ENCODE measurements at regions not wholly inside any gene's neighbourhood (a gene's known extent, or its start where the extent isn't known, plus 50 kb on each side); places are given as distances from the start of the nearest gene placed in this dataset.

DNA sequence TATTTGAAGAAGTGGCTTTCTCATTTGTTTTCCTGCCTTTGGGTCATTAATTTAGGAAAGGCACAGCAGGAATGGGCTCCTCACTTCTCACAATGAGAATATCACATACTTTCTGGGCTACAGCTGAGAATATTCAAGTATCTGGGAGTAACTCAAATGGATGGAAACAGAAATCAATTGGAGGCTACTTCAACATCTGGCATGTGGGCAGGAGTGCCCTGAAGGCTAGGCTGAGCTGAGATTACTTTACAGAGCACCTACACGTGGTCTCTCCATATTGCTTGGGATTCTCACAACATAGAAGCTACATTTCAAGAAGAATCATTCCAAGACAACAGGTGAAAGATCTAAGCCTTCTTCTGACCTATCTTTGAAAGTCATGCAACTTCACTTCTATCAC, 325.4 kb downstream of the PID1 start:
- no peak for ATAC-seq
- no peak for TF ChIP-seq TCF4 (CRISPR knock-in tag; IDR thresholded peaks at IDR 0.05; ENCODE audit: borderline replicate concordance)
- TF ChIP-seq ZNF565 (CRISPR knock-in tag; conservative IDR thresholded peaks at IDR 0.05; ENCODE audit: low read depth): no peak
- TF ChIP-seq ZNF8 (CRISPR knock-in tag; IDR thresholded peaks at IDR 0.05): no peak
- no peak for TF ChIP-seq OSR1 (CRISPR knock-in tag; IDR thresholded peaks at IDR 0.05)
- no peak for TF ChIP-seq ARNTL (CRISPR knock-in tag; IDR thresholded peaks at IDR 0.05; ENCODE audit: borderline replicate concordance, low read depth)
- no peak for TF ChIP-seq ESRRG (CRISPR knock-in tag; IDR thresholded peaks at IDR 0.05)
- TF ChIP-seq GLIS3 (CRISPR knock-in tag; IDR thresholded peaks at IDR 0.05): no peak
- TF ChIP-seq CSRNP3 (CRISPR knock-in tag; IDR thresholded peaks at IDR 0.05): no peak
- no peak for TF ChIP-seq ZFP3 (CRISPR knock-in tag; IDR thresholded peaks at IDR 0.05)
- TF ChIP-seq ZNF70 (CRISPR knock-in tag; IDR thresholded peaks at IDR 0.05): no peak
- TF ChIP-seq CSDC2 (CRISPR knock-in tag; IDR thresholded peaks at IDR 0.05): no peak
- no peak for TF ChIP-seq BACH2 (CRISPR knock-in tag; IDR thresholded peaks at IDR 0.05; ENCODE audit: borderline replicate concordance)

DNA sequence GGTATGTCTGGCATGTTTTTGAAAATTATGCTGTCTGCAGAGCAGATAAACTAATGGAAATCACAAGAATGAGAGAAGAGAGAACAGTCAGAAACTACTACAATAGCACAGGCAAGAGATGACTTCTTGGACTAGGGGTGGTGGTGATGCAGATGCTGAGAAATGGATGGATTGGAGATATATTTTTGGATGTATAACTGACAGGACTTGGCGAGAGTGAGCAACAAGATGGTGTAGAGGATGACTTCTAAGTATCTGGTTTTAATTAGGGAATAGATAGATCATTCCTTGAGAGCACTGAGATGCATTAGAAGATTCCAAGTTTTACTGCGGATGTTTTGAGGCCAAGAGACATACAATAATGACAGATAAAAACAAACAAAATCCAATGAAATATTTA, 328.2 kb downstream of the PID1 start:
- no peak for ATAC-seq

More for the DNA sequence above, 328.2 kb downstream of the PID1 start:
- TF ChIP-seq ZNF565 (CRISPR knock-in tag; conservative IDR thresholded peaks at IDR 0.05; ENCODE audit: low read depth) (no peak), ZFP30 (CRISPR knock-in tag; IDR thresholded peaks at IDR 0.05) (no peak), ZNF8 (CRISPR knock-in tag; IDR thresholded peaks at IDR 0.05) (no peak), TSHZ2 (CRISPR knock-in tag; IDR thresholded peaks at IDR 0.05) (no peak), GLIS3 (CRISPR knock-in tag; IDR thresholded peaks at IDR 0.05) (no peak), ZFP3 (CRISPR knock-in tag; IDR thresholded peaks at IDR 0.05) (no peak), ZC3H10 (CRISPR knock-in tag; IDR thresholded peaks at IDR 0.05) (no peak), ARNTL (CRISPR knock-in tag; IDR thresholded peaks at IDR 0.05; ENCODE audit: borderline replicate concordance, low read depth) (no peak), ZNF70 (CRISPR knock-in tag; IDR thresholded peaks at IDR 0.05) (no peak), TCF4 (CRISPR knock-in tag; IDR thresholded peaks at IDR 0.05; ENCODE audit: borderline replicate concordance) (no peak), CSDC2 (CRISPR knock-in tag; IDR thresholded peaks at IDR 0.05) (no peak), ESRRG (CRISPR knock-in tag; IDR thresholded peaks at IDR 0.05) (no peak), BACH2 (CRISPR knock-in tag; IDR thresholded peaks at IDR 0.05; ENCODE audit: borderline replicate concordance) (no peak), SNAI2 (CRISPR knock-in tag; IDR thresholded peaks at IDR 0.05) (no peak), ISL1 (CRISPR knock-in tag; IDR thresholded peaks at IDR 0.05) (no peak)
- TF ChIP-seq, protein P1, sequence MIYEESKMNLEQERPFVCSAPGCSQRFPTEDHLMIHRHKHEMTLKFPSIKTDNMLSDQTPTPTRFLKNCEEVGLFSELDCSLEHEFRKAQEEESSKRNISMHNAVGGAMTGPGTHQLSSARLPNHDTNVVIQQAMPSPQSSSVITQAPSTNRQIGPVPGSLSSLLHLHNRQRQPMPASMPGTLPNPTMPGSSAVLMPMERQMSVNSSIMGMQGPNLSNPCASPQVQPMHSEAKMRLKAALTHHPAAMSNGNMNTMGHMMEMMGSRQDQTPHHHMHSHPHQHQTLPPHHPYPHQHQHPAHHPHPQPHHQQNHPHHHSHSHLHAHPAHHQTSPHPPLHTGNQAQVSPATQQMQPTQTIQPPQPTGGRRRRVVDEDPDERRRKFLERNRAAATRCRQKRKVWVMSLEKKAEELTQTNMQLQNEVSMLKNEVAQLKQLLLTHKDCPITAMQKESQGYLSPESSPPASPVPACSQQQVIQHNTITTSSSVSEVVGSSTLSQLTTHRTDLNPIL (CRISPR knock-in tag; IDR thresholded peaks at IDR 0.05; ENCODE audit: low read depth): no peak
- TF ChIP-seq, protein P2, sequence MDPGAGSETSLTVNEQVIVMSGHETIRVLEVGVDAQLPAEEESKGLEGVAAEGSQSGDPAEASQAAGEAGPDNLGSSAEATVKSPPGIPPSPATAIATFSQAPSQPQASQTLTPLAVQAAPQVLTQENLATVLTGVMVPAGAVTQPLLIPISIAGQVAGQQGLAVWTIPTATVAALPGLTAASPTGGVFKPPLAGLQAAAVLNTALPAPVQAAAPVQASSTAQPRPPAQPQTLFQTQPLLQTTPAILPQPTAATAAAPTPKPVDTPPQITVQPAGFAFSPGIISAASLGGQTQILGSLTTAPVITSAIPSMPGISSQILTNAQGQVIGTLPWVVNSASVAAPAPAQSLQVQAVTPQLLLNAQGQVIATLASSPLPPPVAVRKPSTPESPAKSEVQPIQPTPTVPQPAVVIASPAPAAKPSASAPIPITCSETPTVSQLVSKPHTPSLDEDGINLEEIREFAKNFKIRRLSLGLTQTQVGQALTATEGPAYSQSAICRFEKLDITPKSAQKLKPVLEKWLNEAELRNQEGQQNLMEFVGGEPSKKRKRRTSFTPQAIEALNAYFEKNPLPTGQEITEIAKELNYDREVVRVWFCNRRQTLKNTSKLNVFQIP (CRISPR knock-in tag; IDR thresholded peaks at IDR 0.05; ENCODE audit: borderline replicate concordance, low read depth): no peak
- TF ChIP-seq, protein P3, sequence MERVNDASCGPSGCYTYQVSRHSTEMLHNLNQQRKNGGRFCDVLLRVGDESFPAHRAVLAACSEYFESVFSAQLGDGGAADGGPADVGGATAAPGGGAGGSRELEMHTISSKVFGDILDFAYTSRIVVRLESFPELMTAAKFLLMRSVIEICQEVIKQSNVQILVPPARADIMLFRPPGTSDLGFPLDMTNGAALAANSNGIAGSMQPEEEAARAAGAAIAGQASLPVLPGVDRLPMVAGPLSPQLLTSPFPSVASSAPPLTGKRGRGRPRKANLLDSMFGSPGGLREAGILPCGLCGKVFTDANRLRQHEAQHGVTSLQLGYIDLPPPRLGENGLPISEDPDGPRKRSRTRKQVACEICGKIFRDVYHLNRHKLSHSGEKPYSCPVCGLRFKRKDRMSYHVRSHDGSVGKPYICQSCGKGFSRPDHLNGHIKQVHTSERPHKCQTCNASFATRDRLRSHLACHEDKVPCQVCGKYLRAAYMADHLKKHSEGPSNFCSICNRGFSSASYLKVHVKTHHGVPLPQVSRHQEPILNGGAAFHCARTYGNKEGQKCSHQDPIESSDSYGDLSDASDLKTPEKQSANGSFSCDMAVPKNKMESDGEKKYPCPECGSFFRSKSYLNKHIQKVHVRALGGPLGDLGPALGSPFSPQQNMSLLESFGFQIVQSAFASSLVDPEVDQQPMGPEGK (CRISPR knock-in tag; IDR thresholded peaks at IDR 0.05; ENCODE audit: borderline replicate concordance): no peak

Measured in SK-N-SH treated with all-trans-retinoic acid at 6 μM for 48 hours (cell line).